GM19455 (cell line): ENCODE measurements at regions not wholly inside any gene's neighbourhood (a gene's known extent, or its start where the extent isn't known, plus 50 kb on each side); places are given as distances from the start of the nearest gene placed in this dataset.

Source experiments
- ATAC-seq: cut with Tn5 transposase; IDR thresholded peaks from one replicate; pipeline ENCODE4 v1.9.1; 2021; ENCODE audit not compliant: unreplicated experiment

DNA sequence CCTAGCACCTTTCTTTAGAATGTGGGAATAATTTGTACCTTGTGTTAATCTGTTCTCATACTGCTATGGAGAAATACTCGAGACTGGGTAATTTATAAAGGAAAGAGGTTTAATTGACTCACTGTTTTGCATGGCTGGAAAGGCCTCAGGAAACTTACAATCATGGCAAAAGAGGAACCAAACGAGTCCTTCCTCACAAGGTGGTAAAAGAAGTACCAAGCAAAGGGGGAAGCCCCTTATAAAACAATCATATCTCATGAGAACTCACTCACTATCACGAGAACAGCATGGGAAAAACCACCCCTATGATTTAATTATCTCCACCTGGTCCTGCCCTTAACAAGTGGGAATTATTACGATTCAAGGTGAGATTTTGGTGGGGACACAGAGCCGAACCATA, 127.1 kb upstream of the ANO3 start:
- no peak for ATAC-seq

- no peak for ATAC-seq
Measured at GRCh38 chr11:26219183-26220117, 112.5 kb upstream of the ANO3 start.

GRCh38 chr11:26225646-26226045, 106.3 kb upstream of the ANO3 start:
- no peak for ATAC-seq

DNA sequence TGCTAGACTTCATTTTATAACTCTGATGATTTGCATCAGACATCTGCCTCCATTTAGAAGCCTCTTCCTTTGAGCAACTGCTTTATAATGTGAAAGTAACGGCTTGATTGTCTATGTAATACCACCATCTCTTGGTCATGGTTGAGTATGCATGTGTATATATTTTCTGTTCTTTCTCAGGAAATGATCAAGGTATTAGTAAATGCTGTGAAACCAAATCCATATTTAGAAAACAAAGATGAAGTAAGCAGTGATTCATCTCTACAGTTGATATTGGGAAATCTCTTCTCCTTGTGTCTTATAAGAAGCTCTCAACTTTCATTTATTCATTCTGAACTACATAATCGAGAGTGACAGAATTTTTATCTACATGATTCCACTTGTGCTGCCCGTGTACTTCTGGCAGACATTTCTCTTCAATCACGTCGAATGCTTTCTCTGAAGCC, 104.6 kb upstream of the ANO3 start:
- peak; percentile 80 for ATAC-seq

DNA sequence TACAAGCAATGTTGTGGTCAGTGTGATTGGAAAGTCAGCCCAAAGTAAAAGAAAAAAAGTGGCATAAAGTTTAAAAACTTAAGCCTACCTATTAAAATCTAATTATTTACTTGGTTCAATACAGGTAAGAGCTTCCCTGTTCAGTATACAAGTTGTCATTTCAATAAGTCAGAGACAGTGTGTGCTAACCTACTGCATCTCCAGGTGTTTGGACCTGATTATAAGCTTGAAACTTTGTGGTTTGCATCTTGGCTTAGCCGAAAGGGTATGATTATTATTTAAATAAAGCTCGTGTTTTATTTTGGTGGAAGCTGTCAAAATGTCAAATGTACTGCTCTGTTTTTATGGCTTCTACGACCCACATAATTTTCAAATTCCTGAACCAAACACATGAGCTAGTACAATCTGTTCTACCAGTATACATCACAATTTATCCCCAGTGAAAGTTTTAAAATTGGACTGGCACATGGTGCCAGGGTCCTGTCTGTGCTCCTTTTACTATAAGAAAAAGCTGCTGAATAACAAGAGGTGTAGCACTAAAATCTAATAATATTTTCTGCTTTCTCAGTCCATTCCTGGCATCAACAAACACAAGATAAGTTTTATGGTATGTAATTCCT, 103.9 kb upstream of the ANO3 start:
- no peak for ATAC-seq

DNA sequence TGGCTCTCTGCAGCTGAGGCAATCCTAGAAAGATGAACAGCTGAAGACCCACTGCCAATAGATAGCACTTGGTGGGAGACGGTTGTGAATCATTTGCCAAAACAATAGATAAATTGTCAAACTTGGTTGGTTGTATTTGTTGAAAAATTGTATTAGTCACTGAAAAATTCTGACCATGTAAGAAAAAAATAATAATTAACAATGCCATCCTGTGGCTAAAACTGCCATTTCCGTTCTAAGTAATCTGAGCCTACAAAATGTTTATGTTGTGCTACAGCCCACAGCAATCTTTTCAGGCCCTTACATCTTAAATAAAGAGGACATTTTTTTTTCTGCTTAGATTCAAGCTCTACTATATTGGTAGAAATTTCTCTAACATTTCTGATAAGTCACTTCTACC, 103.2 kb upstream of the ANO3 start:
- ATAC-seq = no peak

- ATAC-seq = no peak
Measured at GRCh38 chr11:26229257-26229656, 102.7 kb upstream of the ANO3 start.

GRCh38 chr11:26229981-26230380, 101.9 kb upstream of the ANO3 start:
- no peak for ATAC-seq

DNA sequence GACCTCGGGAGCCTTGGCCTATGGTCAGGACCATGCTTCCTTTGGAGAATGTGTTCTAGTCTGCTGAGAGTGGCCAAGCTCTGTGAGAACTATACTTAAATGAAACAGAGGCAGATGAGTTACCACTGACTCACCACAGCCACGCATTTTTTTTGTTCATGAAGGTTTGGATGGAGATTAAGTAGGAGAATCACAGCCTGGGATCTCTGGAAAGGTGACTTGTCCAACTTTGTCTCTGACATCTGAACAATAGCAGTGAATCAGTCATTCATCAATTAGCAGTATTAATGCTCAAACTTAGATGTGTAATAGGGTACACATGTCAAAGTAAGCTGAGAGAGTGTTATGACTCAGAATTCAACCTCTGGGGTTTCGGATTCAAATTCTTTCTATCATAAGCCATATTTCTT, 100.7 kb upstream of the ANO3 start:
- ATAC-seq = no peak

DNA sequence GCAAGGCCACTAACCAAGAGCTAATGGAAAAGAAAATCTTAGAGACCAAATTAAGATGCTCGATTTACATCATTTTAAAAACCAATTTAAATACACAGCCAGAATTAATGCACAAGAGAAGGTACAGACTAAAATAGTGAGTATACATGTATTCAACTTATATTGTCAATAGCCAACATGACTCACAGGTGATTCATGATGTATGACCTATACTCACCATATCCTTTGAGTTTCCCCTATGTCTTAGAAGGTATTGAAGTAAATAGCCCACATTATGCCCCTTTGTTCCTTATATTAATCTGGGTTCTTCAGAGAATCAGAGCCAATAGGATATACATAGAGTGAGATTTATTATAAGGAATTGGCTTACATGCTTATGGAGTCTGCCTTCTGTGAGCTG, 97.5 kb upstream of the ANO3 start:
- ATAC-seq = no peak

DNA sequence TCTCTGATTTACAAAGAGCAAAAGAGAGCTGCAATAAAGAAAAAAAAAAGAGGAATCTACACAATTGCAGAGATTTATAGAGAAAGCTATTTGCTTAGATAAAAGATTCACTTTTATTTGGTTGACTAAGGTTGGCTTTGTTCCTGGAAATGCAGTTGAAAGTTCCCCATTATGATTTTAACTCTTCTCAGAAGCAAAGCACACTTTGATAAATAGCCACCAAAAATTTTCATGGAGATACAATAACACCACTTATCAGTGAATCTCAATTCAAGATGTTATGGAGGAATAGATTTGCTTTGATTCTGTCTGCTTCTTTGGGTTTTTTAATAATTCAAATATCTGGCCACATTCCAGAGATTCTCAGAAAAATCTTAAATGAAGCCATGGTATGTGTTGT, 88.5 kb upstream of the ANO3 start:
- no peak for ATAC-seq

DNA sequence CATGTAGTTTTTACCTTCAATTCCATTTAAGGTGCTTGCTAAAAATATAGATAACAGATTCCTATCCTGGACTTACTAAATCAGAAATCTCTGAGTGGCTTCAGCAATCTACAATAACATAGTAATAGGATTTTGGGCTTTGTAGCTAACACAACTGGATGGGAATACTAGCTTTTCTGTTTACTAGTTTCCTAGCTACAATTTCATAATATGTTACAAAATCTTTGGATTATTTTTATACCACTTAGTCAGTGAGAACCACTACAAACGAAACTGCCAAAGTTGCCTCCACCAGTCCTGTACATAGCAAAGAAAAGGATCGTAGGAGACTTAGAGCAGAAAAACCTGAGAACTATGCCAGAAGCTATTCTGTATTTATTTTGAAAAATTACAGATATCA, 87.7 kb upstream of the ANO3 start:
- no peak for ATAC-seq

DNA sequence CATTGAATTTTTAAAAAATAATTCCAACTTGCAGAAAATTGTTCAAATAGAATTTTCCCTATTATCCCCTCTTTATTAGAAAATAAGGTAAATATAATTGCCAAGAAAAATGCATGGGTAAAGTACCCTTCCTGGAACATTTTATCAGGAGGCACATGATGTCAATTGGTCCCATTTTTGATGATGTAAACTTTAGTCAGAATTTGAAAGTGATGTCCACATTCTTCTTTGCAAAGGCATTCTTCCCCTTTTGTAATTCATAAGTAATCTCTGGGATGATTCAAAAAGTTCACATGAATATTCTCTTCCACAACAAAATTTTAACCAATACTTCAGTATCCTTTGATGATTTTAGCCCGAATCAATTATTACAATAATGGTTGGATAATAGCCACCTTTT, 86.9 kb upstream of the ANO3 start:
- no peak for ATAC-seq

- no peak for ATAC-seq
Measured at GRCh38 chr11:26247340-26247739, 84.6 kb upstream of the ANO3 start.

DNA sequence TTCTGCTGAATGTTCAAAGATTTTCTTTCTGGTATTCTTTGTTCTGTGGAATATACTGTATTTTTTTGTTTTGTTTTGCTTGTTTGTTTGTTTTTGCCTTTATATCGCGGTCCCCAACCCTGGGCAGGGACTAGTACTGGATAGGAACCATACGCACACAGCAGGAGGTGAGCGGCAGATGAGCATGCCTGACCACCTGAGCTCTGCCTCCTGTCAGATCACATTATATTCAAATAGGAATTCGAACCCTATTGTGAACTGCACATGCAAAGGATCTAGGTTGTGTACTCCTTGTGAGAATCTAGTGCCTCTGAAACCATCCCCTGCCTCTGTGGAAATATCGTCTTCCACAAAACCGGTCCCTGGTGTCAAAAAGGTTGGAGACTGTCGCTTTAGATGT, 83.3 kb upstream of the ANO3 start:
- ATAC-seq = no peak

DNA sequence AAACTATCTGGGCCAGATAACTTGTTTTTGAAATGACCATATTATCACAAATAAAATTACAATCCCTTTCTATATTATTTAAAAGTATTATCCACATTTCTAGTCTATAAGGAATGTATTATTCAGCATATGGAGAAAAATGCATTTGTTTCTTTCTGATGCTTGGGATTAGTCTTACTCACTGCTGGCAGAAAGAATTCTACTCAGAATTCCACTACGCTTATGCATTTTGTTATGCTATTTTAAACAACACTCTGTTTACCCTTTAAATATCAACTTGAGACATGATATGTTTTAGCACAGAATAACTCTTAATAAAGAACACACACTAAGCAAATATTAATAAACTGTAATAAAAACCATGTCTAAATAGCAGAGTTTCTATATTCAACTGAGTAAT, 77.6 kb upstream of the ANO3 start:
- no peak for ATAC-seq

DNA sequence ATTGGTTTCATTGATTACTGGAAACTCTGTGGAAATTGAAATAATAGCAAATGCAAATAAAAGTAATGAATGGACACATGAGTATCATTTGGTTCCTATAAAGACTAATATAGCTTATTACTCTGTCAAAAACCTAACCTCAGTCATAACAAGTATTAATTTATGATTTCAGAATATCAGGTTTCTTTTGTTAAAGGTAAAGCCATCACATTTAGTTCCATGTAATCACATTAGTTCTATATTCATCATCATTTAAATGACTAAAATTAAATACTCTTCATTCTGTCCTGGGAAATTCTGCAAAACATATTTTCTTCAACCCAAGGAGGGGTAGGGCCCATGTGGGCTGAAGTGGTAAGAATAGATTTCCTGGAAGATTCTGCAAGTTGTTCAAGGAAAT, 68.2 kb upstream of the ANO3 start:
- no peak for ATAC-seq

DNA sequence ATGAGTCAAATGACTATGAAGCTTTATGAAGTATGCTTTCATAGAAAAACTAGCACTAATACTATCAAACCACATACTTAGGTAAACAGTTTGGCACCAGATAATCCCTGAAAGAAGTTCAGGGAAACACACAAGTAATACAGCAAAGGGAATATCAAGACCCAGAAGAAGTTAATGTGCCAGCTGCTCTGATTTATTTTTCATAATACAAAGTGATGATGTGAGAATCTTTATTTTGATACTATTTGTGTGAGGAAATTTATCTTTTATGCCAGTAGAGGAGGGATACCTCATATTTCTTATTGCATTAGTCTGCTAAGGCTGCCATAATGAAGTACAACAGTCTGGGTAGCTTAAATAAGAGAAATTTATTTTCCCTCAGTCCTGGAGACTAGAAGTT, 67.7 kb upstream of the ANO3 start:
- ATAC-seq = no peak

DNA sequence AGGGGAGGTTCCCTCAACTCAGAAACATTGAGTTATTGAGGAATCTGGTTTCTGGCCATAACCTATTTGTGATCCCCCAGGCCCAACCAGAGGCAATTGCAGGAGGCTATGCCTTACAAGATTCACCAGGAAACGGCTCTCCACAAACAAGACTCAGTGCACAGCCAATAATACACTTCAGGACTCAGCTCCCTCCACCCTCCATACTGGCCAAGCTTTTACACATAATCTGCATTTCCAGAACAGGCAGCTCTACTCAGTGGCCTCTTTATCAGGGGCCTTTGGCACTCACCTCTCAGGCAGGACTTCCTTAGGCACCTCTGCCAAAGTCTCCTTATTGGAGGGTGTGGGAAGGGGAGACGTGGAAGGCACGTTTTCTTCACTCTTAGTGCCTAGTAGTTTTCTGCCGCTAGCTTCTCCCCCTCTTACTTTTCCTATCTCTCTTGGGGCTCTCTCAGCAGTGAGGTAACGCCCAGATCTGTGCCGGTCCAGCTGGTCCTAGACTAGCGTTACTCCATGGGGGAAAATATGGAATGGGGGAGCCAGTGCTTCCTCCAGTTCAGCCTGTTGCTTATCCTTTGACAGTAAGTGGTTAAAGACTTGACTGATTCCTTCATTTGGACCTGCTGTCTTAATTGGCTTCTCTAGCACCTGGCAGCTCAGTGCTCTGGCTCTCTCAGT, 62.8 kb upstream of the ANO3 start:
- ATAC-seq = no peak

DNA sequence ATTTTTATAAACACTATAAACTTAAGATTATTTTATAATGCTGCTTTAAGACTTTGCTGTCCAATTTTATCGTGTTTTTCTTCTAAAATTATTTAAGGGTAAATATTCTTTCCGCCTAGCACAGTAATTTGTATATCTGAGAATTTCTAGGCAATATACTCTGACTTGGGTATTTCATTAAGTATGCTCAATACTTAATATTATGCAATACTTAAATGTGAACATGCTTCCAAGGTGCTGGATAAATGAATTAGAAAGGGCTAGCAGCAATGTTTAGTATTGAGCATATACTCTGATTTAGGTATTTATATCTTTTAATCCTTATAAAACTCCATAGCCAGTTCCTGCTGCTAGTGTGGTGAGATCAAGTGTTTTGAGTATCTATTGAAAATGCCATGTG, 60.3 kb upstream of the ANO3 start:
- no peak for ATAC-seq

- peak; percentile 89 for ATAC-seq
Measured at GRCh38 chr11:26276798-26277424, 55.0 kb upstream of the ANO3 start.

DNA sequence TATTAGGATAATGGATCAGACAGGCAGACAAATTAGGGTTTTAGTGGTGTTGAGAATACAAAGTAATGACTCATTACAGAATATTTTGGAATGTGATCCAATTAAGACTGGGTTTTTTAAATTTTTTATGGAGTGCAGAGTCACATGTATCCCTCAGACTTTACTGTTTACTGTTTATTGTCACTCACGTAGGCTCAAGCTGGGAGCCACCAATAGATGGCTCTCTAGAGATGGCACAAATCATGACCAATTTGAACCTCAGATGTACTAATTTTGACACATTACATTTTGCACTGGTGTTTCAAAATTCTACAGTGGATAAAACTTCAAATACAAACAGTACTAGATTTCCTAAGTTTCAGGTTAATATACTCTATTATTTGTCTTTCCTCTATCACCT, 53.6 kb upstream of the ANO3 start:
- ATAC-seq = no peak
